CD4-positive, alpha-beta T cell treated with Interleukin-17A for 4 hours (primary cell): ENCODE measurements at regions not wholly inside any gene's neighbourhood (a gene's known extent, or its start where the extent isn't known, plus 50 kb on each side); places are given as distances from the start of the nearest gene placed in this dataset.

ENCODE experiments used
- DNase-seq: peaks from one replicate; pipeline ENCODE4 v3.0.0-alpha.2; 2020; ENCODE audit warnings: mixed read lengths

GRCh38 chr15:81987628-81988027 is 58.2 kb downstream of the MEX3B start:
- DNase-seq = no peak

- DNase-seq = no peak
Observed at GRCh38 chr15:81983497-81983896, 62.3 kb downstream of the MEX3B start.

- no peak for DNase-seq
Observed at GRCh38 chr15:81982808-81983207, 63.0 kb downstream of the MEX3B start.

- DNase-seq = no peak
Observed at GRCh38 chr15:81981908-81982307, 63.9 kb downstream of the MEX3B start.

- no peak for DNase-seq
Observed at GRCh38 chr15:81977464-81977863, 68.4 kb downstream of the MEX3B start.

- DNase-seq = no peak
Observed at GRCh38 chr15:81968691-81969090, 77.1 kb downstream of the MEX3B start.

- DNase-seq = no peak
Observed at GRCh38 chr15:81966631-81967030, 79.2 kb downstream of the MEX3B start.

GRCh38 chr15:81962482-81962881 is 83.3 kb downstream of the MEX3B start:
- DNase-seq = no peak

GRCh38 chr15:81959196-81959595 is 86.6 kb downstream of the MEX3B start:
- no peak for DNase-seq

GRCh38 chr15:81957698-81958097 is 88.1 kb downstream of the MEX3B start:
- DNase-seq = no peak

- DNase-seq = no peak
Observed at GRCh38 chr15:81955382-81956062, 90.3 kb downstream of the MEX3B start.

GRCh38 chr15:81954158-81954783 is 91.5 kb downstream of the MEX3B start:
- DNase-seq = no peak

GRCh38 chr15:81950841-81951414 is 94.9 kb downstream of the MEX3B start:
- no peak for DNase-seq

- no peak for DNase-seq
Observed at GRCh38 chr15:81948751-81949150, 97.1 kb downstream of the MEX3B start.

GRCh38 chr15:81948222-81948621 is 97.6 kb downstream of the MEX3B start:
- DNase-seq = no peak

GRCh38 chr15:81947548-81947947 is 98.3 kb downstream of the MEX3B start:
- DNase-seq = no peak

- no peak for DNase-seq
Observed at GRCh38 chr15:81945014-81945615, 100.7 kb downstream of the MEX3B start.

- no peak for DNase-seq
Observed at GRCh38 chr15:81942655-81943195, 103.1 kb downstream of the MEX3B start.

- no peak for DNase-seq
Observed at GRCh38 chr15:81942157-81942556, 103.7 kb downstream of the MEX3B start.

- no peak for DNase-seq
Observed at GRCh38 chr15:81941479-81941878, 104.3 kb downstream of the MEX3B start.

GRCh38 chr15:81940467-81941451 is 105.1 kb downstream of the MEX3B start:
- no peak for DNase-seq
